Mucosa of descending colon (tissue), 3 donors: ENCODE measurements at regions not wholly inside any gene's neighbourhood (a gene's known extent, or its start where the extent isn't known, plus 50 kb on each side); places are given as distances from the start of the nearest gene placed in this dataset.
"Not testable (repeated sequence)": the region's sequence is repeated elsewhere in the genome, so short reads cannot be mapped to it uniquely, and the experiment has no call there.

Experiments used
- ATAC-seq: fragments of 200-7000 bp; cut with Tn5 transposase; one replicate; pipeline ENCODE4 v1.9.1; 2020; ENCODE audit warnings: mild to moderate bottlenecking, moderate library complexity
- DNase-seq, 3 donors: peaks; one replicate each; pipeline ENCODE4 v3.0.0-alpha.2; 2020
- H3K36me3 ChIP-seq: fragments of 200-600 bp; one replicate; pipeline ENCODE4 v1.8.0; 2021; ENCODE audit warnings: low read depth, mild to moderate bottlenecking
- H3K4me1 ChIP-seq: fragments of 200-600 bp; one replicate; pipeline ENCODE4 v1.8.0; 2021; ENCODE audit warnings: low read depth, mild to moderate bottlenecking
- H3K4me3 ChIP-seq: fragments of 200-600 bp; one replicate; pipeline ENCODE4 v1.8.0; 2021; ENCODE audit warnings: mild to moderate bottlenecking
- H3K9me3 ChIP-seq: fragments of 200-600 bp; one replicate; pipeline ENCODE4 v1.8.0; 2021; ENCODE audit warnings: mild to moderate bottlenecking
- CTCF ChIP-seq: fragments of 200-600 bp; IDR thresholded peaks from one replicate; pipeline ENCODE4 v1.8.0; 2022; ENCODE audit warnings: antibody characterized with exemption, mild to moderate bottlenecking
- intact Hi-C, 2 donors: fragments of 100-400 bp; cut with DNase I in 1 of 2; cut with micrococcal nuclease in 1 of 2; formaldehyde crosslinking; loops; one replicate each; pipeline versions ENCODE4 v1.11.0 to v1.11.1; 2022; cut with DNase I, micrococcal nuclease
- donor health status: DM: no; HTN: no; CAD: no; lungs with moderate emphysema.
- donor health status: DM: no; HTN: no; CAD: no.
- donor health status: DM: no; HTN: yes; CAD: no.

GRCh38 chr2:195572895-195573683, 83.9 kb upstream of the SLC39A10 start:
- Histone ChIP-seq H3K4me3 (no peak overlapping the region), H3K4me1 (no peaks in the 10 kb centered on the region), H3K9me3 (no peaks in the 10 kb centered on the region), H3K36me3 (no peaks in the 10 kb centered on the region)
- DNase-seq (no peak), ATAC-seq (no peak)
- no peak for TF ChIP-seq CTCF
- intact Hi-C loops: no loop called here

- Histone ChIP-seq H3K4me3 (no peak overlapping the region), H3K9me3 (no peaks in the 10 kb centered on the region), H3K4me1 (peaks cover 4% of the 10 kb centered on the region), H3K36me3 (no peaks in the 10 kb centered on the region)
- DNase-seq (no peak), ATAC-seq (no peak)
- intact Hi-C loops: no loop called here
- no peak for TF ChIP-seq CTCF
Observed at GRCh38 chr2:195570329-195570728, 86.7 kb upstream of the SLC39A10 start.

GRCh38 chr2:195569255-195569654, 87.8 kb upstream of the SLC39A10 start:
- no peak for TF ChIP-seq CTCF
- intact Hi-C loops: no loop called here
- Histone ChIP-seq H3K36me3 (no peaks in the 10 kb centered on the region), H3K4me3 (no peak overlapping the region), H3K4me1 (peaks cover 4% of the 10 kb centered on the region), H3K9me3 (no peaks in the 10 kb centered on the region)
- DNase-seq (no peak), ATAC-seq (no peak)

GRCh38 chr2:195564625-195565135, 92.3 kb upstream of the SLC39A10 start:
- intact Hi-C loops, H3K4me1 ChIP-seq, H3K9me3 ChIP-seq, H3K36me3 ChIP-seq, H3K4me3 ChIP-seq, DNase-seq, ATAC-seq: not testable (repeated sequence)

GRCh38 chr2:195563857-195564512, 93.0 kb upstream of the SLC39A10 start:
- no peaks in the 10 kb centered on the region for H3K36me3 ChIP-seq
- intact Hi-C loops: no loop called here
- ATAC-seq (no peak), DNase-seq (no peak)
- no peak overlapping the region for H3K4me3 ChIP-seq
- peaks cover 4% of the 10 kb centered on the region for H3K4me1 ChIP-seq
- TF ChIP-seq CTCF: no peak
- no peaks in the 10 kb centered on the region for H3K9me3 ChIP-seq
